ENCODE measurements at regions not wholly inside any gene's neighbourhood (a gene's known extent, or its start where the extent isn't known, plus 50 kb on each side); places are given as distances from the start of the nearest gene placed in this dataset.
"Not testable (repeated sequence)": the region's sequence is repeated elsewhere in the genome, so short reads cannot be mapped to it uniquely, and the experiment has no call there.

GRCh38 chr12:67716817-67717216 lies 68.3 kb downstream of the DYRK2 start:
- H3K36me3 ChIP-seq (ENCODE audit: control insufficient read depth, insufficient read depth, low read length) = no peaks in the 10 kb centered on the region
- H3K9ac ChIP-seq (ENCODE audit: low read depth, low read length) = no peak overlapping the region
- H3K9me3 ChIP-seq (ENCODE audit: control insufficient read depth, insufficient read depth, low read length) = no peaks in the 10 kb centered on the region
- H3K27me3 ChIP-seq (ENCODE audit: control insufficient read depth, insufficient read depth, low read length) = no peaks in the 10 kb centered on the region
- no peak overlapping the region for H3K4me3 ChIP-seq (ENCODE audit: low read depth, low read length)
- no peaks in the 10 kb centered on the region for H3K4me1 ChIP-seq (ENCODE audit: control insufficient read depth, insufficient read depth, low read length)

- not testable (repeated sequence) for H3K4me1 ChIP-seq (ENCODE audit: control insufficient read depth, insufficient read depth, low read length); H3K4me3 ChIP-seq (ENCODE audit: low read depth, low read length); H3K9ac ChIP-seq (ENCODE audit: low read depth, low read length); H3K36me3 ChIP-seq (ENCODE audit: control insufficient read depth, insufficient read depth, low read length); H3K27me3 ChIP-seq (ENCODE audit: control insufficient read depth, insufficient read depth, low read length); H3K9me3 ChIP-seq (ENCODE audit: control insufficient read depth, insufficient read depth, low read length)
These were observed 70.8 kb downstream of the DYRK2 start for GRCh38 chr12:67719303-67719702.

GRCh38 chr12:67720351-67720856 lies 71.9 kb downstream of the DYRK2 start:
- Histone ChIP-seq H3K9me3 (ENCODE audit: control insufficient read depth, insufficient read depth, low read length) (no peaks in the 10 kb centered on the region), H3K36me3 (ENCODE audit: control insufficient read depth, insufficient read depth, low read length) (no peaks in the 10 kb centered on the region), H3K9ac (ENCODE audit: low read depth, low read length) (no peak overlapping the region), H3K4me3 (ENCODE audit: low read depth, low read length) (no peak overlapping the region), H3K27me3 (ENCODE audit: control insufficient read depth, insufficient read depth, low read length) (no peaks in the 10 kb centered on the region), H3K4me1 (ENCODE audit: control insufficient read depth, insufficient read depth, low read length) (no peaks in the 10 kb centered on the region)

- H3K9ac ChIP-seq (ENCODE audit: low read depth, low read length) = no peak overlapping the region
- no peaks in the 10 kb centered on the region for H3K27me3 ChIP-seq (ENCODE audit: control insufficient read depth, insufficient read depth, low read length)
- no peaks in the 10 kb centered on the region for H3K4me1 ChIP-seq (ENCODE audit: control insufficient read depth, insufficient read depth, low read length)
- no peaks in the 10 kb centered on the region for H3K36me3 ChIP-seq (ENCODE audit: control insufficient read depth, insufficient read depth, low read length)
- H3K9me3 ChIP-seq (ENCODE audit: control insufficient read depth, insufficient read depth, low read length) = no peaks in the 10 kb centered on the region
- H3K4me3 ChIP-seq (ENCODE audit: low read depth, low read length) = no peak overlapping the region
These were observed 72.7 kb downstream of the DYRK2 start for GRCh38 chr12:67721248-67721647.

GRCh38 chr12:67722296-67722695 lies 73.8 kb downstream of the DYRK2 start:
- Histone ChIP-seq H3K4me3 (ENCODE audit: low read depth, low read length) (no peak overlapping the region), H3K9me3 (ENCODE audit: control insufficient read depth, insufficient read depth, low read length) (no peaks in the 10 kb centered on the region), H3K36me3 (ENCODE audit: control insufficient read depth, insufficient read depth, low read length) (no peaks in the 10 kb centered on the region), H3K9ac (ENCODE audit: low read depth, low read length) (no peak overlapping the region), H3K4me1 (ENCODE audit: control insufficient read depth, insufficient read depth, low read length) (no peaks in the 10 kb centered on the region), H3K27me3 (ENCODE audit: control insufficient read depth, insufficient read depth, low read length) (no peaks in the 10 kb centered on the region)

GRCh38 chr12:67726868-67727267 lies 78.3 kb downstream of the DYRK2 start:
- Histone ChIP-seq H3K27me3 (ENCODE audit: control insufficient read depth, insufficient read depth, low read length) (no peaks in the 10 kb centered on the region), H3K9me3 (ENCODE audit: control insufficient read depth, insufficient read depth, low read length) (no peaks in the 10 kb centered on the region), H3K4me3 (ENCODE audit: low read depth, low read length) (no peak overlapping the region), H3K9ac (ENCODE audit: low read depth, low read length) (no peak overlapping the region), H3K36me3 (ENCODE audit: control insufficient read depth, insufficient read depth, low read length) (no peaks in the 10 kb centered on the region), H3K4me1 (ENCODE audit: control insufficient read depth, insufficient read depth, low read length) (no peaks in the 10 kb centered on the region)

GRCh38 chr12:67727702-67728666 lies 79.4 kb downstream of the DYRK2 start:
- Histone ChIP-seq H3K36me3 (ENCODE audit: control insufficient read depth, insufficient read depth, low read length) (no peaks in the 10 kb centered on the region), H3K9me3 (ENCODE audit: control insufficient read depth, insufficient read depth, low read length) (no peaks in the 10 kb centered on the region), H3K27me3 (ENCODE audit: control insufficient read depth, insufficient read depth, low read length) (no peaks in the 10 kb centered on the region), H3K9ac (ENCODE audit: low read depth, low read length) (no peak overlapping the region), H3K4me1 (ENCODE audit: control insufficient read depth, insufficient read depth, low read length) (no peaks in the 10 kb centered on the region), H3K4me3 (ENCODE audit: low read depth, low read length) (no peak overlapping the region)

GRCh38 chr12:67732857-67733256 lies 84.3 kb downstream of the DYRK2 start:
- Histone ChIP-seq H3K36me3 (ENCODE audit: control insufficient read depth, insufficient read depth, low read length) (no peaks in the 10 kb centered on the region), H3K9ac (ENCODE audit: low read depth, low read length) (no peak overlapping the region), H3K27me3 (ENCODE audit: control insufficient read depth, insufficient read depth, low read length) (no peaks in the 10 kb centered on the region), H3K9me3 (ENCODE audit: control insufficient read depth, insufficient read depth, low read length) (no peaks in the 10 kb centered on the region), H3K4me1 (ENCODE audit: control insufficient read depth, insufficient read depth, low read length) (no peaks in the 10 kb centered on the region), H3K4me3 (ENCODE audit: low read depth, low read length) (no peak overlapping the region)

GRCh38 chr12:67735868-67736267 lies 87.3 kb downstream of the DYRK2 start:
- Histone ChIP-seq H3K4me3 (ENCODE audit: low read depth, low read length) (no peak overlapping the region), H3K9me3 (ENCODE audit: control insufficient read depth, insufficient read depth, low read length) (no peaks in the 10 kb centered on the region), H3K9ac (ENCODE audit: low read depth, low read length) (no peak overlapping the region), H3K4me1 (ENCODE audit: control insufficient read depth, insufficient read depth, low read length) (no peaks in the 10 kb centered on the region), H3K27me3 (ENCODE audit: control insufficient read depth, insufficient read depth, low read length) (no peaks in the 10 kb centered on the region), H3K36me3 (ENCODE audit: control insufficient read depth, insufficient read depth, low read length) (no peaks in the 10 kb centered on the region)

GRCh38 chr12:67740711-67741110 lies 92.2 kb downstream of the DYRK2 start:
- H3K27me3 ChIP-seq (ENCODE audit: control insufficient read depth, insufficient read depth, low read length) = no peaks in the 10 kb centered on the region
- no peaks in the 10 kb centered on the region for H3K4me1 ChIP-seq (ENCODE audit: control insufficient read depth, insufficient read depth, low read length)
- H3K36me3 ChIP-seq (ENCODE audit: control insufficient read depth, insufficient read depth, low read length) = no peaks in the 10 kb centered on the region
- no peak overlapping the region for H3K4me3 ChIP-seq (ENCODE audit: low read depth, low read length)
- H3K9me3 ChIP-seq (ENCODE audit: control insufficient read depth, insufficient read depth, low read length) = no peaks in the 10 kb centered on the region
- H3K9ac ChIP-seq (ENCODE audit: low read depth, low read length) = no peak overlapping the region

- Histone ChIP-seq H3K9me3 (ENCODE audit: control insufficient read depth, insufficient read depth, low read length) (no peaks in the 10 kb centered on the region), H3K4me3 (ENCODE audit: low read depth, low read length) (no peak overlapping the region), H3K36me3 (ENCODE audit: control insufficient read depth, insufficient read depth, low read length) (no peaks in the 10 kb centered on the region), H3K9ac (ENCODE audit: low read depth, low read length) (no peak overlapping the region), H3K27me3 (ENCODE audit: control insufficient read depth, insufficient read depth, low read length) (no peaks in the 10 kb centered on the region), H3K4me1 (ENCODE audit: control insufficient read depth, insufficient read depth, low read length) (no peaks in the 10 kb centered on the region)
These were observed 92.7 kb downstream of the DYRK2 start for GRCh38 chr12:67741270-67741669.

GRCh38 chr12:67742461-67742860 lies 93.9 kb downstream of the DYRK2 start:
- H3K27me3 ChIP-seq (ENCODE audit: control insufficient read depth, insufficient read depth, low read length) = no peaks in the 10 kb centered on the region

More at GRCh38 chr12:67742461-67742860, 93.9 kb downstream of the DYRK2 start:
- Histone ChIP-seq H3K4me3 (ENCODE audit: low read depth, low read length) (no peak overlapping the region), H3K9me3 (ENCODE audit: control insufficient read depth, insufficient read depth, low read length) (no peaks in the 10 kb centered on the region), H3K9ac (ENCODE audit: low read depth, low read length) (no peak overlapping the region), H3K4me1 (ENCODE audit: control insufficient read depth, insufficient read depth, low read length) (no peaks in the 10 kb centered on the region), H3K36me3 (ENCODE audit: control insufficient read depth, insufficient read depth, low read length) (no peaks in the 10 kb centered on the region)
